DMS53 treated with DMSO at 0.1 percent for 48 hours (cell line): ENCODE measurements at regions not wholly inside any gene's neighbourhood (a gene's known extent, or its start where the extent isn't known, plus 50 kb on each side); places are given as distances from the start of the nearest gene placed in this dataset.
A peak's percentile ranks its signal among the peaks of the same experiment; 100 is the strongest.
"Not testable (repeated sequence)": the region's sequence is repeated elsewhere in the genome, so short reads cannot be mapped to it uniquely, and the experiment has no call there.

Source experiments
- DNase-seq: peaks from one replicate; lab custom pipeline; 2025; ENCODE audit not compliant: unreplicated experiment; lab: John Stamatoyannopoulos, UW

DNA sequence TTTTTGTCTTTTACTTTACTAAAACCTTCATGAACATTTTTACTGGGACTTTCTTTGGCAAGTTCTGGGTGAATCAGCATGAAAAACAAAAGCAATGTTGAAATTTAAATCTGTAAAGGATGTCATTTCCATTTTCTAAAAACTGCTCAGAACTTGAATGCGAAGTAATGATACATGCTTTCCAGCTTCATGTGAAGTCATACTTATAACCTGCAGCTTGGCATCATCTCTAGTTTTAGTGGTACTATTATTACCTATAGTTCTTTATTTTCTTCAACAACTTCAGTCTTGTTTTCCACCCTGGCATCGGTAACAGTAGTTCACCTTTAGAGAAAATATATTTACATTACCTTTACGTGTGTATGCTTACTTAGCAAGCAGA, 421.4 kb upstream of the DIPK2B start:
- DNase-seq, result no peak

DNA sequence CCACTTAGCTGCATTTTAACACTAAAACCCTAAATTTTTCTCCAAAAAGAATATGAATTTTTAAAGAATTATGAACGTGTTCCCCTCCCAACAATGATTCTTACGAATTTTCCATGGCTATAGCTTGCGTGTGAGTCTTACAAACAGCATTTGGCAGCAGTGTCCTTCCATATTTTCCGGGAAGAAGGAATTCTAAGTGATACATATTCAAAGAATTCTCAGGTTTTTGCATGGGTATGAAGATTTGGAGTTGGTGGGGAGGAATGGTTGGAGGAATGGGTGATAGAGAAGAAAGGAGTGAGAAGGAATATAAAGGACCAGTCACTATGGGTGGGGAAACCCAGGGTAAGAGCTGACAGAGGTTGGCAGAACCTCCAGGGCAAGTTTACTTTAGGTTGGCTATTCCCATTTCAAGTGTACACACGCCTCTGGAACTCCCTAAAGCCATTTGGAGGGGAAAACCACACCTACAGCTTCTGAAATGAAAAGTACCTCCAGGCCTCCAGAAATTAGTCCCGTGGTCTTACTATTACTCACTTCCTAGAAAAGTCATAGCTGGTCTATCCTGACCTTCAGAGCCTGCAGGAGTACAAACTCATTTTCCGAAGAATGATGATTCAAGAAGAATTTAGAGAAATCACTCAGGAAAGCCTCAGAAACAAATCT, 420.8 kb upstream of the DIPK2B start:
- no peak for DNase-seq

DNA sequence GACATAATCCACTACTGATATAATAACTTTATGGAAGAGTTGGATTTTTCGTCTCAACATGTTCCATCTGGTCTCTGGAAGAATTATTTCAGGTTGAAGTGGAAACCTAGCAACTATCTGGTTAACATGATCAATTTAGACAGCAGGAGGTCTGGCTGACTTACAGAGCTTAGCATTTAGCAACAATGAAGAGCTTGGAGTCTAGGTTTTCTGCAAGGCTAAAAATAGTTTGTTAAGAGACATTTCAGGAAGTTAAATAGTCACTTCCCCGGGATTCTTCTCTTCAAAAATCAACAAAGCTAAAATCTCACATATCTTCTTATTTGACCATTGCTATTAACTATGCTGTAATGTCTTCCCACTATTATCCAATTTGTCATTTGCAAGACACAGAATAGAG, 418.6 kb upstream of the DIPK2B start:
- DNase-seq, result no peak

- not testable (repeated sequence) for DNase-seq
These were observed 414.9 kb upstream of the DIPK2B start for GRCh38 chrX:45615591-45615990.

DNA sequence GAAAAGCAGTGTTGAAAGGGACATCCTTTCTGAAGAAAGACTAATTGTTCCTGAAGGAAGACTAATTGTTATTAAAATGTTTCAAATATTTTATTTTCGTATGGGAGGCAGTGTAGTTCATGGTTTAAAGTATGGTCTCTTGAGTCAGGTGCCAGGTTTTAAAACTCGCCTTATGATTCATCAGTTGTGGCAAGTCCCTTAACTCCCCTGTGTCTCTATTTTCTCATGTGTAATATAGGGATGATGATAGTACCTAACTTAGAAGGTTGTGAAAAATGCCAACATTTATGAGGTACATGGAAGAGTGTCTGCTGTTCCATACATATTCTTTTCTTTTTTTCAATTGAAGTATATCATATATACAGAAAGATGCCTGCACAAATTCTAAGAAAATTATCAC, 414.2 kb upstream of the DIPK2B start:
- no peak for DNase-seq

DNA sequence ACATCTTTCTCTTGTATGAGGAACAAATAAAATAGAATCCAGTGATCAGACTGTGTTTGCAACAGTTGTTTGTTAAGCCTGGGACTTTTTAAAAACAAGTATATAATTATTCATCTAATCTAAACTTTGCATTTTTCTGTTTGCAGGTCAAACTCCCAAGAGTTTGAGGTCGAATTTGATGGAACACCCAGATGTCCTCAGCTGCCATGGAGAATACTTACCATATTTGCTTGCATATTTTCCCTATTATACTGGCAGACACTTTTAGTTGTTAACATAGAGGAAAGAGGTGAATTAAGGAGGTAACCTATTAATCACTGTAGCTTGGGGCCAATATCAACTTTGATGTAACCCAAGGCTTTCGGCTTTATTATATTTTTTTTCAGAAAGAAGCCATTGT, 401.5 kb upstream of the DIPK2B start:
- no peak for DNase-seq

- DNase-seq, result no peak
These were observed 400.4 kb upstream of the DIPK2B start for GRCh38 chrX:45601052-45601451.

DNA sequence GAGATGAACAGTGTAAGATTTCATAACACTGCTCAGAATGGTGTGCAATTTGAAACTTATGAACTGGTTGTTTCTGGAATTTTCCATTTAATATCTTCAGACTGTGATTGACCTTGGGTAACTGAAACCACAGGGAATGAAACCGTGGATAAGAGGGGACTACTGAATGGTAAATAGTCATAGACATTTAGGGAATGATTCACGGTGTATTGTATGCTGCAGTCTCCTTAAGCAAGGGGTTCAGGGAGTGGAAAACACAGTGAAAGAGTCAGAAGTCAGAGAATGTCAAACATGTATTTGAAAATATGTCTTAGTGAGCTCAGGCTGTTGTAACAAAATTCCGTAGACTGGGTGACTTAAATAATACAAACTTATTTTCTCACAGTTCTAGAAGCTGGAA, 398.2 kb upstream of the DIPK2B start:
- DNase-seq, result no peak

DNA sequence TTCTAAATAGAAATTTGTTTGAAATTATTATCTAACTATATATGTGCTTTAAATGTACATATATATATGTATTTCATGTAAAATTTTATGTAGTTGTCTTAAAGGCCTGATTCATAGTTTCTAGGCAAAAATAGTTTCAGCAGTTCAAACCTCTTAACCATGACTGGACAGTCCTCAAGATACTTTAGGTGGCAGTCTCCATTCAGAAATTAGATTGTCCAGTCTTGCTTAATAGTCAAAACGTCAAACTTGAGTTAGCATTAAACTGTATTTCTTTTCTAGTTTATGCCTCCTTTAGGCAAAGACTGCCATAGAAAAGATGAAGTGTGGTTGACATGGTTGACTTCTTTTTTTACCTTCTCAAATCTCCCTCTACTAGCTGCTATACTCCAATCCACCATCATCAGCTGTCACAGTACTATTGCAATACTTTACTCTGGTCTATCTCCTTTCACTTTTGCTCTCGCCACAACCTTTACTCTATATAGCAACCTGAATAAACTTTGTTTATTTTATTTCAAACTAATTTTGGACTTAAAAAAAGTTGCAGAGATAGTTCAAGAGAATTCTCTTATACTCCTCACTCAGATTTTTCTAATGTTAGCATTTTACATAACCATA, 395.6 kb upstream of the DIPK2B start:
- DNase-seq, result no peak

DNA sequence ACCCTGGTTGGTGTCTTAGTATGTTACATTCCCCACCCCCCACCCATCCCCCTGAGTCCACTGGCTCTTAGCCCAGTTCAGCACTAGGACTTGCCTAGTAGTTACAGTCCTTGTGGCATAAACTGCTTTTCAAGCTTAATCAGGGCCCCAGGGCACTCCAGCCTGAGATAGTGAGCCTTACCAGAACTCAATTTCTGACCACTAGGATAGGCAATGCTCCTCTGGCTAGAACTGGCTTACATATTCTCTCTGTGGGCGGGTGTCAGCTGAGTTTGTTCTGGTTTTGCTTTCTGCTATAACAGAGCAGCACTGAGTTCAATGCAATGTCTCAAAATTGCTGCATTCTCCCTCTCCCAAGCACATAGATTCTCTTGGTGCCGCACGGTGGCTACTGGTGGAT, 391.4 kb upstream of the DIPK2B start:
- DNase-seq, result no peak

GRCh38 chrX:45591650-45592049, 391.0 kb upstream of the DIPK2B start:
- DNase-seq, result peak; percentile 39

GRCh38 chrX:45584717-45585116, 384.0 kb upstream of the DIPK2B start:
- DNase-seq, result no peak

- DNase-seq, result no peak
These were observed 376.7 kb upstream of the DIPK2B start for GRCh38 chrX:45577361-45577760.

DNA sequence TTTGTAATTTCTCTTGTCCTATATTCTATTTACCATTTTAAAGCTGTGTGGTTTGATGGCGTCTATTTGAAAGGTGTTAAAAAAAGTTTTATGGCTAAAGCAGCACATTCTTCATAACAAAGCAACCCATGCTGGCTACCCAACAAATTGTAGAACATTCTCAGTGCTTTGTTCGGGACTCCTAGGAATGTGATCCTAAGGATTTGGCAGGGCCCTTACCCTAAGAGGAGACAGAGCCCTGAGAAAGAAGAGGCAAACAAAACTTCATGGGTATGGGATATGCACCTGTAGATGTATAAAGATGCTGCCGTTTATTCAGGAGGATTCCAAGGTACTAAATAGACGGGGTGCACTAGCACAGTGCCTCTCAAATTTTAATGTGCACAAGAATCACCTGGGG, 370.8 kb upstream of the DIPK2B start:
- no peak for DNase-seq

DNA sequence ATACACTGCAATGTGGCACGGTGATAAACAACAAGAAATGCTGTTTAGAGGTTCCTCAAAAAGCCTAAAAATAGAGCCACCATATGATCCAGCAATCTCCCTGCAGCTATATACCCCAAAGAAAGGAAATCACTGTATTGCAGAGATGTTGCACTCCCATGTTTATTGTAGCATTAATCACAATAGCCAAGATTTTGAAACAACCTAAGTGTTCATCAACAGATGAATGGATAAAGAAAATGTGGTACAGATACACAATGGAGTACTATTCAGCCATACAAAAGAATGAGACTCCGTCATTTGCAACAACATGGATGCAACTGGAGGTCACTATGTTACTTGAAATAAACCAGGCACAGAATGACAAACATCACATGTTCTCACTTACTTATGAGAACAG, 365.8 kb upstream of the DIPK2B start:
- no peak for DNase-seq

GRCh38 chrX:45557387-45557786, 356.7 kb upstream of the DIPK2B start:
- no peak for DNase-seq

- DNase-seq, result no peak
These were observed 354.1 kb upstream of the DIPK2B start for GRCh38 chrX:45554736-45555135.

GRCh38 chrX:45553417-45553816, 352.7 kb upstream of the DIPK2B start:
- DNase-seq, result no peak

DNA sequence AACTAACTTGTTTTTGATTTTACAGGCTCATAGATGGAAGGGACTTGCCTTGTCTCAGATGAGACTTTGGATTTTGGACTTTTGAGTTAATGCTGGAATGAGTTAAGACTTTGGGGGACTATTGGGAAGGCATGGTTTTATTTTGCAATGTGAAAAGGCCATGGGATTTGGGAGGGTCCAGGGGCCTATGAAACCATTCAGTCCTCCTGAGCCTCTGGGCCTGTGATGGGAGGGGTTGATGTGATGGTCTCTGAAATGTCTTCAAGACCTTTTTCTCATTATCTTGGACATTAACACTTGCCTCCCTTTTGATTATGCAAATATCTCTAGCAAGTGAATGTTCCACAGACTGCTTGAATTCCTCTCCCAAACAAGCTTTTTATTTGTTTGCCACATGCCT, 346.0 kb upstream of the DIPK2B start:
- DNase-seq, result not testable (repeated sequence)

- DNase-seq, result no peak
These were observed 339.5 kb upstream of the DIPK2B start for GRCh38 chrX:45540181-45540580.

DNA sequence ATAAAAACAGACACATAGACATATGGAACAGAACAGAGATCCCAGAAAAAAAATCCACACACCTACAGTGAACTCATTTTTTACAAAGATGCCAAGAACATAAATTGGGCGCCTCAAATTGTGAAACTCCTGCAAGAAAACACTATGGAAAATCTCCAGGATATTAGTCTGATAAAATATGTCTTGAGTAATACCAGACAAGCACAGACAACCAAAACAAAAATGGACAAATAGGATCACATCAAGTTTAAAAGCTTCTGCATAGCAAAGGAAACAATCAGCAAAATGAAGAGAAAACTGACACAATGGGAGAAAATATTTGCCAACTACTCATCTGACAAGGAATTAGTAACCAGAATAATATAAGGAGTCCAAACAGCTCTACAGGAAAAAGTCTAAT, 337.3 kb upstream of the DIPK2B start:
- DNase-seq, result no peak

DNA sequence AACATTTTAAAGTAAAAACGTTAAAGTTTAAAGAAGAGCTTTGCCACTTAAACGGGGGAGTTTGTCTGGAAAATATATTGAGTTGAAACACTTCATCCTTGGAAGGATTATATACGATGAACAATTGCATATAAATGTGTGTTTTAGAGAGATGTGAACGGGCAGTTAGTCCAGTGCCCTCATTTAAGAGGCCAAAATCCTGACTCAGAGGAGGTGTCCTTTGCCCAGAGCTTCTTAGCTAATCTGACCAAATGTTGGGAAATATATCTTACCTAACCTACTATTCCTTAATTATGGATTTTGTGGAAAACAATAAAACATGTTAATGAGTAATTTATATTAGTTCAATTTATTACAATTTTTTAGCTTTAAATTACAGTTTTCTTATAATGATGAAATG, 327.2 kb upstream of the DIPK2B start:
- no peak for DNase-seq

GRCh38 chrX:45524805-45525204, 324.1 kb upstream of the DIPK2B start:
- DNase-seq, result no peak
